Trophoblast cell (in vitro differentiated cells and primary cell): ENCODE measurements at regions not wholly inside any gene's neighbourhood (a gene's known extent, or its start where the extent isn't known, plus 50 kb on each side); places are given as distances from the start of the nearest gene placed in this dataset.

Experiments
- DNase-seq, 2 donors: peaks; one replicate each; pipeline ENCODE4 v3.0.0-alpha.2; 2016
- H2AFZ ChIP-seq: 2 replicates; pipeline ENCODE4 v1.6.1; 2013; ENCODE audit warnings: low read length, moderate library complexity, mild to moderate bottlenecking; ENCODE audit not compliant: insufficient read depth, poor library complexity
- H2AK5ac ChIP-seq: 2 replicates; pipeline ENCODE4 v1.6.1; 2013; ENCODE audit warnings: mild to moderate bottlenecking, low read length
- H2BK120ac ChIP-seq: 2 replicates; pipeline ENCODE4 v1.6.1; 2013; ENCODE audit warnings: low read length, mild to moderate bottlenecking, moderate library complexity; ENCODE audit not compliant: insufficient read depth, poor library complexity
- H2BK12ac ChIP-seq: 2 replicates; pipeline ENCODE4 v1.6.1; 2013; ENCODE audit warnings: mild to moderate bottlenecking, low read length, moderate library complexity
- H2BK5ac ChIP-seq: 2 replicates; pipeline ENCODE4 v1.6.1; 2013; ENCODE audit warnings: low read length, low read depth, moderate library complexity, mild to moderate bottlenecking; ENCODE audit not compliant: poor library complexity
- H3K14ac ChIP-seq: 2 replicates; pipeline ENCODE4 v1.6.1; 2013; ENCODE audit warnings: mild to moderate bottlenecking, low read length
- H3K18ac ChIP-seq: 2 replicates; pipeline ENCODE4 v1.6.1; 2013; ENCODE audit warnings: mild to moderate bottlenecking, low read length
- H3K23ac ChIP-seq: 2 replicates; pipeline ENCODE4 v1.6.1; 2013; ENCODE audit warnings: low read length
- H3K27ac ChIP-seq: 2 replicates; pipeline ENCODE4 v1.5.1; 2013; ENCODE audit warnings: low read depth, mild to moderate bottlenecking, inconsistent platforms, low read length, moderate library complexity
- H3K27me3 ChIP-seq: 2 replicates; pipeline ENCODE4 v1.6.1; 2013; ENCODE audit warnings: inconsistent platforms, mild to moderate bottlenecking, low read length, moderate library complexity; ENCODE audit not compliant: insufficient read depth
- H3K36me3 ChIP-seq, 2 experiments: 1 replicate in 1 of 2; 2 replicates in 1 of 2; pipeline ENCODE4 v1.6.1; 2013; ENCODE audit warnings: low read length in 2 of 2, mild to moderate bottlenecking in 2 of 2, moderate library complexity in 1 of 2; ENCODE audit not compliant: insufficient read depth in 2 of 2, control insufficient read depth in 1 of 2
- H3K4ac ChIP-seq: 2 replicates; pipeline ENCODE4 v1.6.1; 2013; ENCODE audit warnings: low read depth, mild to moderate bottlenecking, low read length, moderate library complexity
- H3K4me1 ChIP-seq, 2 experiments: 1 replicate in 1 of 2; 2 replicates in 1 of 2; pipeline ENCODE4 v1.6.1; 2013; ENCODE audit warnings: low read length in 2 of 2, mild to moderate bottlenecking in 2 of 2, moderate library complexity in 1 of 2; ENCODE audit not compliant: insufficient read depth in 2 of 2, control insufficient read depth in 1 of 2
- H3K4me2 ChIP-seq: 2 replicates; pipeline ENCODE4 v1.6.1; 2013; ENCODE audit warnings: inconsistent platforms, mild to moderate bottlenecking, low read length, moderate library complexity
- H3K4me3 ChIP-seq: 2 replicates; pipeline ENCODE4 v1.5.1; 2013; ENCODE audit warnings: mild to moderate bottlenecking, low read depth, low read length, inconsistent platforms
- H3K79me1 ChIP-seq: one replicate; pipeline ENCODE4 v1.6.1; 2013; ENCODE audit warnings: low read length
- H3K79me2 ChIP-seq: 2 replicates; pipeline ENCODE4 v1.6.1; 2013; ENCODE audit warnings: low read length, mild to moderate bottlenecking; ENCODE audit not compliant: control insufficient read depth, insufficient read depth, poor library complexity
- H3K9ac ChIP-seq: 2 replicates; pipeline ENCODE4 v1.6.1; 2013; ENCODE audit warnings: mild to moderate bottlenecking, low read length
- H3K9me3 ChIP-seq: 2 replicates; pipeline ENCODE4 v1.6.1; 2013; ENCODE audit warnings: low read depth, mild to moderate bottlenecking, control low read depth, inconsistent platforms, low read length; ENCODE audit not compliant: insufficient read depth
- H4K12ac ChIP-seq: 2 replicates; pipeline ENCODE4 v1.6.1; 2013; ENCODE audit warnings: low read depth, mild to moderate bottlenecking, low read length, moderate library complexity
- H4K8ac ChIP-seq: 2 replicates; pipeline ENCODE4 v1.6.1; 2013; ENCODE audit warnings: low read depth, mild to moderate bottlenecking, low read length, moderate library complexity
- H4K91ac ChIP-seq: one replicate; pipeline ENCODE4 v1.6.1; 2013; ENCODE audit warnings: low read depth, mild to moderate bottlenecking, low read length, moderate library complexity
- WGBS: extraction: QIAGEN DNeasy Blood & Tissue Kit; methylation state at CpG from one replicate; pipeline ENCODE4 v1.1.7; 2013; ENCODE audit warnings: missing lambda C conversion rate; ENCODE audit not compliant: insufficient read length, insufficient coverage; ENCODE audit errors: extremely low coverage; 5-methylcytosine and 5-hydroxymethylcytosine counted together

- no peak overlapping the region for H2AK5ac ChIP-seq
- no peaks in the 10 kb centered on the region for H3K27me3 ChIP-seq
- H3K14ac ChIP-seq: no peak overlapping the region
- H2BK12ac ChIP-seq: no peak overlapping the region
- no CpG with 5 or more reads among the region's 2 CpGs for WGBS
- H3K79me1 ChIP-seq: no peaks in the 10 kb centered on the region
- H3K18ac ChIP-seq: no peak overlapping the region
- H3K4me2 ChIP-seq: no peak overlapping the region
- H3K79me2 ChIP-seq: no peaks in the 10 kb centered on the region
- no peaks in the 10 kb centered on the region for H3K9me3 ChIP-seq
- no peak overlapping the region for H3K4ac ChIP-seq
- H3K23ac ChIP-seq: no peak overlapping the region
- H4K91ac ChIP-seq: no peak overlapping the region
- no peaks in the 10 kb centered on the region for H3K36me3 ChIP-seq
- H3K4me3 ChIP-seq: no peak overlapping the region
- no peak overlapping the region for H2AFZ ChIP-seq
- DNase-seq: no peak
- H2BK120ac ChIP-seq: no peak overlapping the region
- no peak overlapping the region for H3K9ac ChIP-seq
- H2BK5ac ChIP-seq: no peak overlapping the region
- no peak overlapping the region for H4K12ac ChIP-seq
- no peak overlapping the region for H3K27ac ChIP-seq
- no peaks in the 10 kb centered on the region for H3K4me1 ChIP-seq
- H4K8ac ChIP-seq: no peak overlapping the region
These were observed 199.9 kb downstream of the CXXC4 start for GRCh38 chr4:104294811-104295210.

GRCh38 chr4:104286867-104287266 is 207.8 kb downstream of the CXXC4 start:
- Histone ChIP-seq H3K27ac (no peak overlapping the region), H3K4ac (no peak overlapping the region), H4K8ac (no peak overlapping the region), H3K9me3 (no peaks in the 10 kb centered on the region), H2BK120ac (no peak overlapping the region), H3K79me2 (no peaks in the 10 kb centered on the region), H3K23ac (no peak overlapping the region), H4K12ac (no peak overlapping the region), H2BK12ac (no peak overlapping the region), H3K27me3 (no peaks in the 10 kb centered on the region), H4K91ac (no peak overlapping the region), H3K4me3 (no peak overlapping the region), H3K4me1 (no peaks in the 10 kb centered on the region), H3K14ac (no peak overlapping the region), H3K79me1 (no peaks in the 10 kb centered on the region), H3K36me3 (no peaks in the 10 kb centered on the region), H3K4me2 (no peak overlapping the region), H2AK5ac (no peak overlapping the region), H2AFZ (no peak overlapping the region), H3K9ac (no peak overlapping the region), H2BK5ac (no peak overlapping the region), H3K18ac (no peak overlapping the region)
- no peak for DNase-seq

- Histone ChIP-seq H2BK12ac (no peak overlapping the region), H2AK5ac (no peak overlapping the region), H3K9me3 (no peaks in the 10 kb centered on the region), H3K14ac (no peak overlapping the region), H3K79me2 (no peaks in the 10 kb centered on the region), H2AFZ (no peak overlapping the region), H3K36me3 (no peaks in the 10 kb centered on the region), H3K4ac (no peak overlapping the region), H4K12ac (no peak overlapping the region), H3K27ac (no peak overlapping the region), H3K9ac (no peak overlapping the region), H3K4me1 (no peaks in the 10 kb centered on the region), H3K4me3 (no peak overlapping the region), H4K8ac (no peak overlapping the region), H3K18ac (no peak overlapping the region), H4K91ac (no peak overlapping the region), H3K79me1 (no peaks in the 10 kb centered on the region), H3K4me2 (no peak overlapping the region), H3K23ac (no peak overlapping the region), H2BK120ac (no peak overlapping the region), H2BK5ac (no peak overlapping the region), H3K27me3 (no peaks in the 10 kb centered on the region)
- DNase-seq: no peak
These were observed 211.4 kb downstream of the CXXC4 start for GRCh38 chr4:104283303-104283702.

- H3K27me3 ChIP-seq: no peaks in the 10 kb centered on the region
- no peak overlapping the region for H2AFZ ChIP-seq
- H2BK5ac ChIP-seq: no peak overlapping the region
- no peak overlapping the region for H3K23ac ChIP-seq
- H3K27ac ChIP-seq: no peak overlapping the region
- no peak overlapping the region for H2BK12ac ChIP-seq
- no peak overlapping the region for H3K4me3 ChIP-seq
- no peak overlapping the region for H4K8ac ChIP-seq
- no peak overlapping the region for H4K91ac ChIP-seq
- H2BK120ac ChIP-seq: no peak overlapping the region
- no peaks in the 10 kb centered on the region for H3K4me1 ChIP-seq
- H3K79me2 ChIP-seq: no peaks in the 10 kb centered on the region
- H3K4me2 ChIP-seq: no peak overlapping the region
- H2AK5ac ChIP-seq: no peak overlapping the region
- no peak for DNase-seq
- H4K12ac ChIP-seq: no peak overlapping the region
- H3K9ac ChIP-seq: no peak overlapping the region
- no peak overlapping the region for H3K18ac ChIP-seq
- H3K9me3 ChIP-seq: no peaks in the 10 kb centered on the region
- no peaks in the 10 kb centered on the region for H3K36me3 ChIP-seq
- no peak overlapping the region for H3K4ac ChIP-seq
- no CpG with 5 or more reads among the region's 5 CpGs for WGBS
- no peaks in the 10 kb centered on the region for H3K79me1 ChIP-seq
- no peak overlapping the region for H3K14ac ChIP-seq
These were observed 214.9 kb downstream of the CXXC4 start for GRCh38 chr4:104279744-104280143.

GRCh38 chr4:104272966-104273365 is 221.7 kb downstream of the CXXC4 start:
- Histone ChIP-seq H3K18ac (no peak overlapping the region), H3K9me3 (no peaks in the 10 kb centered on the region), H3K79me2 (no peaks in the 10 kb centered on the region), H3K4me2 (no peak overlapping the region), H3K4me3 (no peak overlapping the region), H4K12ac (no peak overlapping the region), H2BK120ac (no peak overlapping the region), H2AK5ac (no peak overlapping the region), H2BK5ac (no peak overlapping the region), H2BK12ac (no peak overlapping the region), H3K4me1 (no peaks in the 10 kb centered on the region), H3K36me3 (no peaks in the 10 kb centered on the region), H3K9ac (no peak overlapping the region), H4K91ac (no peak overlapping the region), H3K4ac (no peak overlapping the region), H3K27ac (no peak overlapping the region), H3K14ac (no peak overlapping the region), H3K23ac (no peak overlapping the region), H3K79me1 (no peaks in the 10 kb centered on the region), H4K8ac (no peak overlapping the region), H2AFZ (no peak overlapping the region), H3K27me3 (no peaks in the 10 kb centered on the region)
- no CpG with 5 or more reads among the region's 2 CpGs for WGBS
- no peak for DNase-seq
